Heart left ventricle (tissue), 13 donors: ENCODE measurements at regions not wholly inside any gene's neighbourhood (a gene's known extent, or its start where the extent isn't known, plus 50 kb on each side); places are given as distances from the start of the nearest gene placed in this dataset.

Experiments
- CTCF ChIP-seq, 12 donors: fragments of 200-600 bp; sonication (generic) in 4 of 12; IDR thresholded peaks; one replicate each; pipeline versions ENCODE4 v1.5.0 to v1.8.0; 2018 to 2022; ENCODE audit warnings: antibody characterized with exemption in 12 of 12, mild to moderate bottlenecking in 5 of 12
- POLR2A ChIP-seq, 2 donors: fragments of 450-650 bp; IDR thresholded peaks; one replicate each; pipeline ENCODE4 v1.6.1; 2017; ENCODE audit warnings: antibody characterized with exemption in 2 of 2, mild to moderate bottlenecking in 2 of 2, moderate library complexity in 2 of 2
- donor health status: ischemic (EF 13 %, LVEDD 7.1; RV severe dilation, severe dysfunction).
- donor health status: DM: no; HTN: yes; CAD: no.
- donor health status: DM: no; HTN: no; CAD: no.
- donor health status: ischemic (EF 25% LVEDD 6.9; RV normal size, moderate dysfunction).
- donor health status: ischemic (EF 25% LVEDD 5.7; RV mildly dilated, moderate dysfunction).
- donor health status: ischemic (EF 35%, LVEDD 5.7; RV mildly dilated, moderate dysfunction).
- donor health status: nonischemic (EF 11% LVEDD 7.7; RV severe dilation, severe dysfunction).
- donor health status: DM: yes; HTN: yes; CAD: no.
- donor health status: PGD.
- donor health status: ischemic (EF 29% LVEDD 5.4; RV normal size, mild dysfunction).
- donor health status: nonischemic (EF 23%, LVEDD 6.1; RV moderate dilation, normal function).

GRCh38 chr11:38131535-38131934 is 1533.5 kb upstream of the RAG2 start:
- TF ChIP-seq CTCF (IDR thresholded peaks at IDR 0.05), result no peak
- TF ChIP-seq POLR2A (IDR thresholded peaks at IDR 0.05), result no peak
